D721Med (cell line): ENCODE measurements at regions not wholly inside any gene's neighbourhood (a gene's known extent, or its start where the extent isn't known, plus 50 kb on each side); places are given as distances from the start of the nearest gene placed in this dataset.
"Not testable (repeated sequence)": the region's sequence is repeated elsewhere in the genome, so short reads cannot be mapped to it uniquely, and the experiment has no call there.

Source experiments
- DNase-seq: peaks from one replicate; pipeline ENCODE4 v3.0.0; 2011; ENCODE audit warnings: low spot score; ENCODE audit not compliant: insufficient read length
- FAIRE-seq: peaks from 2 replicates; lab custom pipeline; 2011; peaks lifted over from hg19 to GRCh38; lab: Jason Lieb, UNC
- CTCF ChIP-seq: IDR thresholded peaks from 2 replicates; pipeline ENCODE4 v1.5.1; 2012; ENCODE audit warnings: mild to moderate bottlenecking, control low read depth; ENCODE audit not compliant: insufficient read depth; ENCODE audit errors: missing control alignments

- TF ChIP-seq CTCF: no peak
- FAIRE-seq (no peak), DNase-seq (no peak)
Observed at GRCh38 chr7:125425506-125425905, 495.9 kb upstream of the POT1 start.

DNA sequence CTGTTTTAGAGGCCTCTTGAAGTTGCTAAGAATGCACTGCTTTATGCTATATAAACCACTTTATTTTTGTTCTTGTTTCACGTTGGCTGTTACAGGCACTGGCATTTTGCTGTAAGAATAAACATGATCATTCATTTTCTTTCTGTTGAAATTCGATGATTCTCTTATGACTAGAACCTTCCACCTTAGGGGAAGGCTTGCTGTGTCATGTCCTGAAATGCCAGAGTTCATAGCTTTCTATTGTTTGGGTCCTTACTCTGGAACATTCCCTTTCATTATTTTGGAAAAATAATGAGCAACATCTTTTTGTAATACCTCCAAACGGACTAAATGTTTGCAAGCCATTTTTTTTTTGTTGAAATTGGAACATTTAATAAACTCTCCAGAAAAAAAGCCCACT is 495.1 kb upstream of the POT1 start:
- no peak for DNase-seq
- TF ChIP-seq CTCF: no peak
- no peak for FAIRE-seq

DNA sequence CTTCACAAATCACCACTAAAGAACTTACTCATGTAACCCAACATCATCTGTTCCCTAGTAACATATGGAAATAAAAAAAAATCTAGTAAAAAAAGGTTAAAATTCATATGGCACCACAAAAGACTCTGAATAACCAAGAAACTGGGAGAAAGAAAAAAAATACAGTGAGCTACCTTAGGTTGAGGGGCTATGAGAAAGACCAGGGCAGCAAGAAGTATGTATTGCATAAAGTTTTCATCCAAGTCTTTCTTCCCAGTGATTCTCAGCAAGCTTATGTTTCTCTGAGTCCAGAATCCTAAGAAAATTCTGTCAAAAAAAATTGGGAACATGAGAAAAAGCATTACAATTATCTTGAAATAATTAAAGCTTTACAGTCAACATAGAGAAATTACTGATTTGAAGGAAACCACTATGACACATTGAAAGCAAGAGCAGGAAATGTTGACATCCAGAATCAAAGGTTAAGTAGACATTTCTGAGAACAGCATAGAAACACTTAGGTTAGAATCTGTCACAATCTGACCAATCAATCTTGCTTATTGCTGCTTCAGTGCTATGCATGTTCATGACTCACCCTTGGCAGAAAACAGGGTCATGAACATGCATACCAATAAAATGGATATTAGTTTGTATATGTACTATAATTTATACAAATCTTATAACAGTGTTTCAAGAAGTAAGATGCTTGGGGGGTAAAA is 494.0 kb upstream of the POT1 start:
- FAIRE-seq (no peak), DNase-seq (no peak)
- no peak for TF ChIP-seq CTCF

DNA sequence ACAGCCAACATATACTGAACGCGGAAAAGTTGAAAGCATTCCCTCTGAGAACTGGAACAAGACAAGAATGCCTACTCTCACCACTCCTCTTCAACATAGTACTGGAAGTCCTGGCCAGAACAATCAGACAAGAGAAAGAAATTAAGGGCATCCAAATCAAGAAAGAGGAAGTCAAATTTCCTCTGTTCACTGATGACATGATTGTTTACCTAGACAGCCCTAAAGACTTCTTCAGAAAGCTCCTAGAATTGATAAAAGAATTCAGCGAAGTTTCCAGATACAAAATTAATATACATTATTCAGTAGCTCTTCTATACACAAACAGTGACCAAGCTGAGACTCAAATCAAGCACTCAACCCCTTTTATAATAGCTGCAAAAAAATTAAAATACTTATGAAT is 491.8 kb upstream of the POT1 start:
- not testable (repeated sequence) for FAIRE-seq, DNase-seq

DNA sequence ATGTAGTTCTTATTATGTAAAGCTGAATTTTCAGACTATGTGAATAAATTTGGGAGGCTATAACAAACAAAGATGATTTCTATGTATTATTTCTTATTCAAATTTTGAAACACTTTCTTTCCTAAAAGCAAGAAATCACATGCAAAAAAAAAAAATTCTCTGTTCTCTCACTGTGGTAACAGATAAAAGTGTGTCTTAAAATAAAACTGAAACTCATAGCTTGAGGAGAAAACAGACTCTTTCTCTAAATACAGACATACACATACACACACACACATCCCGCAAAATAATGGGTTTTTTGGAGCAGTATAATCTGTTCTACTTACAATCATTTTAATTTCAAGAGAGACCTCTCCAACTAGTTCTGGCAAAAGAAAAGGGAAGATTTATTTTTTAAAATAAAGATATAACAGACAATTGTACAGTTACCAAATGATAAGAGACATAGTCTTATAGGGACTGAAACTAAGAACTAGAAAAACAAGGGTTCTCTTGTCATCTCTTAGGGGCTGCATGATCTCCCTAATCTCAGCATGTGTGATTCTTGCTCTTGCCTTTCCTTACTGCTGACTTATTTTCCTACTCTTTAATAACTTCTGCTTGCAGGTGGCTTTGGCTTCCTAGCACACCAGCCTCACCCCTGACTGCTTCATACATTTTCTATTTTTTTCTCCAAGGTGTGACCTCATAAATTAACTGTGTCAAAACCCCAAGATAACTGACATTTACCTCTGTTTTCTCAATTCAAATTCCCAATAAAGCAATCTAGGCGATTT is 483.5 kb upstream of the POT1 start:
- FAIRE-seq (no peak), DNase-seq (no peak)
- TF ChIP-seq CTCF: no peak

DNA sequence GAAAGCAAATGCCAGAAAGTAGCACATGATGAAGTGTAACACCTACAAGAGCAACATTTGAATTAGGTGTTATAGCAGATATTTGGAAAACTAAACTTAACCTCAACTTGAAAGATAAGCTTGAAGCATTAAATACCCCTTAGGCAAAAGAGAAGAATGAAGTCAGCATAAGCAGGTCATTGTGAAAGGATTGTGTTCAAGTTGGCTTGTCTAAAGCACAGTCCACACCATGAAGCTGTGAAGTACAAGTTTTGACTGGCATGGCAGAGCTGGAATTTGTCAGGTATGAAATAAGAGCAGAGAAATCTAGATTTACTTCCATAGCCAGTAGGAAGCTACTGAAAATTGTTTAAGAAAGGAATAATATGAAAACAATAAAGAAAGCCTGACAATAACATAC is 480.3 kb upstream of the POT1 start:
- FAIRE-seq (peak; percentile 38), DNase-seq (no peak)
- TF ChIP-seq CTCF: no peak

- FAIRE-seq: no peak
- no peak for TF ChIP-seq CTCF
- no peak for DNase-seq
Observed at GRCh38 chr7:125406111-125406510, 476.5 kb upstream of the POT1 start.
